ENCODE measurements at regions not wholly inside any gene's neighbourhood (a gene's known extent, or its start where the extent isn't known, plus 50 kb on each side); places are given as distances from the start of the nearest gene placed in this dataset.

DNA sequence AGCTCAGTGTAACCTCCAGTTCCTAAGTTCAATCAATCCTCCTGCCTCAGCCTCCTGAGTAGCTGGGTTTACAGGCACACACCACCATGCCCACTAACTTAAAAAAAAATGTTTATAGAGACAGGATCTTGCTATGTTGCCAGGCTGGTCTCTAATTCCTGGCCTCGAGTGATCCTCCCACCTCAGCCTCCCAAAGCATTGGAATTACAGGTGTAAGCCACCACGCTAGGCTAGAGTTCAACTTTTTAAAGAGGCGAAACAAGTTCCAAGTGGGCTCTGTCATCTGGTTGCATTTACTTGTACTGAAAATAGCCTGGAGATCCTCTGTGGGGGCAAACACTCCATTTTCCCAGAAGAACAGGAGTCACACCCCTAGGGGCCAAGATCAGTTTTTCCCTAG, 100.7 kb upstream of the RIPOR2 start:
- FAIRE-seq = no peak
- no peak for DNase-seq (ENCODE audit: low spot score)

GRCh38 chr6:25038300-25038699, 102.5 kb upstream of the RIPOR2 start:
- FAIRE-seq = no peak
- no peak for DNase-seq (ENCODE audit: low spot score)

GRCh38 chr6:25038999-25039398, 103.2 kb upstream of the RIPOR2 start:
- no peak for FAIRE-seq
- DNase-seq (ENCODE audit: low spot score) = no peak

GRCh38 chr6:25041485-25042035, 105.8 kb upstream of the RIPOR2 start:
- FAIRE-seq (no peak), DNase-seq (ENCODE audit: low spot score) (no peak)

- FAIRE-seq (no peak), DNase-seq (ENCODE audit: low spot score) (no peak)
These were observed 106.3 kb upstream of the RIPOR2 start for GRCh38 chr6:25042036-25042521.

GRCh38 chr6:25042536-25042935, 106.8 kb upstream of the RIPOR2 start:
- DNase-seq (ENCODE audit: low spot score) (no peak), FAIRE-seq (no peak)

GRCh38 chr6:25042984-25043725, 107.4 kb upstream of the RIPOR2 start:
- FAIRE-seq = no peak
- DNase-seq (ENCODE audit: low spot score) = no peak

DNA sequence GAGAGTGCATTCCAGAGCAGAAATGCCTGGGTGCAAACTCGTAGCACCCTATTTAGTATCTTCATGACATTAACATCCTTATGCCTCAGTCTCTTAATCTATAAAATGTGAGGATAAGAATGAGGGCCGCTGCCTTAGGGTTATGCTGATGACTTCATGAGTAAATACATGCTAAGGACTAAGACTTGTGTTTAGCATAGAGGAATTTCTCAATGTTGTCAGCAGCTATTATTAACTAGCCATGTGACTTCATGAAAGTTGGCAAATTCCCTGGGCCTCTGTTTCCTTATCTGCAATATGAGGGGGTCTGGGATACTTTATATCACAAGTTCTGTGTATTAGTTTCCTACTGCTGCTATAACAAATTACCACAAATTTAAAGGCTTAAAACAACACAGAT, 108.1 kb upstream of the RIPOR2 start:
- no peak for DNase-seq (ENCODE audit: low spot score)
- FAIRE-seq = no peak

GRCh38 chr6:25046942-25047341, 111.2 kb upstream of the RIPOR2 start:
- DNase-seq (ENCODE audit: low spot score) (no peak), FAIRE-seq (no peak)

GRCh38 chr6:25050356-25050755, 114.6 kb upstream of the RIPOR2 start:
- DNase-seq (ENCODE audit: low spot score) = no peak

GRCh38 chr6:25051083-25051482, 115.3 kb upstream of the RIPOR2 start:
- no peak for FAIRE-seq
- no peak for DNase-seq (ENCODE audit: low spot score)

More at GRCh38 chr6:25050356-25050755, 114.6 kb upstream of the RIPOR2 start:
- no peak for FAIRE-seq

- no peak for DNase-seq (ENCODE audit: low spot score)
- no peak for FAIRE-seq
These were observed 116.4 kb upstream of the RIPOR2 start for GRCh38 chr6:25052181-25052580.

- no peak for DNase-seq (ENCODE audit: low spot score)
- no peak for FAIRE-seq
These were observed 118.2 kb upstream of the RIPOR2 start for GRCh38 chr6:25053875-25054371.

- DNase-seq (ENCODE audit: low spot score) (no peak), FAIRE-seq (no peak)
These were observed 118.7 kb upstream of the RIPOR2 start for GRCh38 chr6:25054469-25054868.

GRCh38 chr6:25056130-25056529, 120.4 kb upstream of the RIPOR2 start:
- FAIRE-seq = no peak
- no peak for DNase-seq (ENCODE audit: low spot score)

GRCh38 chr6:25057111-25057905, 121.5 kb upstream of the RIPOR2 start:
- FAIRE-seq = no peak
- no peak for DNase-seq (ENCODE audit: low spot score)

DNA sequence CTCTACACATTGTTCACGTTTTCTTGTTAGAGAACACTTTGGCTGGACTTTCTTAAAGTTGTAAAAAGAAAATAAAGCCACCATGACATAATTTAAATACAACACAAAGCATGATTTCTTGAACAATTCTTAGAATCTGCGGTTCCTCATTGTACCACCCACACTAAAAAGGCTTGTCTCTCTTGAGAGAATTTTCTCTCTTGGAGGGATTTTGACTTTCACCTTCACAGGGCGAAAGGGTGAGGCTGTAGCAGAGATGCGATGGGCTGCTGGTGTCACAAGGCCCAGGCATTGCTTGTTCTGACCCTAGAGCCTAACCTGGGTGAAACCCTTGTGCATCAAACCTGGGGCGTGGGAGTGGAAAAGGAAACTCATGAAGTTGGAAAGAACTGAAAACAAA, 122.7 kb upstream of the RIPOR2 start:
- FAIRE-seq = no peak
- no peak for DNase-seq (ENCODE audit: low spot score)

GRCh38 chr6:25058941-25059340, 123.2 kb upstream of the RIPOR2 start:
- FAIRE-seq (no peak), DNase-seq (ENCODE audit: low spot score) (no peak)

- FAIRE-seq = no peak
These were observed 124.8 kb upstream of the RIPOR2 start for GRCh38 chr6:25060522-25060921.

GRCh38 chr6:25061289-25061936, 125.7 kb upstream of the RIPOR2 start:
- no peak for DNase-seq (ENCODE audit: low spot score)
- FAIRE-seq = no peak

More at GRCh38 chr6:25060522-25060921, 124.8 kb upstream of the RIPOR2 start:
- no peak for DNase-seq (ENCODE audit: low spot score)

DNA sequence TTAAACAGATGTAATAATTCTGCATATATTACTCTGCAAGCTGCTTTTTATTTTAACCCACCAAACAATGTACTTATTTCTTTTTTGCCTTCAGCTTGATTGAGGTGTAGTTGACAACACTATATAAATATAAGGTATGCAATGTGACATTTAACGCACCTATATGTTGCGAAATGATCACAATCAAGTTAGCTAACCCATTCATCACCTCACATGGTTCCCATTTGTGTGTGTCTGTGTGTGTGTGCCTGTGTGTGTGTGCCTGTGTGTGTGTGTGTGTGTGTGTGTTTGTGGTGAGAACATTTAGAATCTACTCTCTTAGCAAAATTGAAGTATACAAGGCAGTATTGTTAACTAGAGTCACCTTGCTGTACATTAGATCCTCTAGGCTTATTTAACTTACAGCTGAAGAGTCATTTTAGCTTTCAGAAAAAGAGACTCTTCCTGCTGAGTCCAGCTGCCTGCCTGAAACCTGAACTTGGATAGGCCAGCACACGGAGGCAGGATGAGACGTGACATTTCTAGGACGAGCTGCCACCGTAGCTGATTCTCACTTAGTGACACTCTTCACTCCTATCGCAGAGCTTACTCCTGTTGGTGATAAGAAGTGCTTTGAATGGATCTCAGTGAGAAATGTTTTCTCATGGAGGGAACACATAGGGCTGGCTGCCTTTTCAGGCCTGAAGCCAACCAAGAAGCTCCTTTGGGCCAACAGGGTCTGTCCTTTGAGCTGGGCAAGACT, 126.5 kb upstream of the RIPOR2 start:
- no peak for FAIRE-seq
- no peak for DNase-seq (ENCODE audit: low spot score)

All from urothelium cell line (cell line).